Spinal cord (tissue), 9 donors: ENCODE measurements at regions not wholly inside any gene's neighbourhood (a gene's known extent, or its start where the extent isn't known, plus 50 kb on each side); places are given as distances from the start of the nearest gene placed in this dataset.
A peak's percentile ranks its signal among the peaks of the same experiment; 100 is the strongest.

ENCODE experiments used
- DNase-seq, 6 donors: peaks; one replicate each; pipeline versions ENCODE4 v3.0.0 to v3.0.0-alpha.2; 2013 to 2015; ENCODE audit warnings: low spot score in 6 of 6, low read depth in 4 of 6
- H3K27ac ChIP-seq: one replicate; pipeline ENCODE4 v1.5.1; 2013; ENCODE audit warnings: low read depth, low read length, control low read depth
- H3K27me3 ChIP-seq: one replicate; pipeline ENCODE4 v1.6.1; 2013; ENCODE audit warnings: low read length; ENCODE audit not compliant: control insufficient read depth, insufficient read depth
- H3K36me3 ChIP-seq: one replicate; pipeline ENCODE4 v1.6.1; 2013; ENCODE audit warnings: low read length; ENCODE audit not compliant: control insufficient read depth, insufficient read depth
- H3K4me1 ChIP-seq: one replicate; pipeline ENCODE4 v1.6.1; 2013; ENCODE audit warnings: low read length; ENCODE audit not compliant: control insufficient read depth, insufficient read depth
- H3K4me3 ChIP-seq: one replicate; pipeline ENCODE4 v1.5.1; 2013; ENCODE audit warnings: low read depth, low read length, control low read depth
- H3K9me3 ChIP-seq: one replicate; pipeline ENCODE4 v1.6.1; 2013; ENCODE audit warnings: low read length; ENCODE audit not compliant: control insufficient read depth, insufficient read depth
- WGBS: methylation state at CpG from one replicate; pipeline ENCODE4 v1.1.5; 2013; ENCODE audit warnings: missing lambda C conversion rate; ENCODE audit not compliant: insufficient coverage; 5-methylcytosine and 5-hydroxymethylcytosine counted together
- donor health status: healthy.

DNA sequence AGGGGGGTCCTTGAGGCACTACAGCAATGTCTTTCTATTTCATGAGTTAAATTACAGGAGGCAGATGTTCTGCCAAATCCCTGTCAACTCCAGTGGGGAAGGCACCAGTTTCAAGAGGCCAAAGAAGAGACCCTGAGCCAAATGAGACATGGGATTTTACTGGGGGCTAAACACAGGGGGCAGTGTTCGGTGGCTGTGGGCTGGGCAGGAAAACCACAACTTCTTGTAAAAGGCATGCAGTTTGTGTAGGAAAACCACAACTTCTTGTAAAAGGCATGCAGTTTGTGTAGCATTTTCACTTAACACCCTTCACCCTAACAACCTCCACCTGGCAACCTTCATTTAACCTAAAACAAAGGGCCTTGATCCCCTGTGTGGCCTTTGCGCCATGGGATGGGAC, 61.0 kb downstream of the POLR2M start:
- no peak for DNase-seq
- Histone ChIP-seq H3K4me1 (no peaks in the 10 kb centered on the region), H3K9me3 (no peaks in the 10 kb centered on the region), H3K27me3 (no peaks in the 10 kb centered on the region), H3K36me3 (no peaks in the 10 kb centered on the region), H3K4me3 (no peak overlapping the region), H3K27ac (no peak overlapping the region)
- WGBS, result 100% methylated on average over 1 of the region's 2 CpGs

DNA sequence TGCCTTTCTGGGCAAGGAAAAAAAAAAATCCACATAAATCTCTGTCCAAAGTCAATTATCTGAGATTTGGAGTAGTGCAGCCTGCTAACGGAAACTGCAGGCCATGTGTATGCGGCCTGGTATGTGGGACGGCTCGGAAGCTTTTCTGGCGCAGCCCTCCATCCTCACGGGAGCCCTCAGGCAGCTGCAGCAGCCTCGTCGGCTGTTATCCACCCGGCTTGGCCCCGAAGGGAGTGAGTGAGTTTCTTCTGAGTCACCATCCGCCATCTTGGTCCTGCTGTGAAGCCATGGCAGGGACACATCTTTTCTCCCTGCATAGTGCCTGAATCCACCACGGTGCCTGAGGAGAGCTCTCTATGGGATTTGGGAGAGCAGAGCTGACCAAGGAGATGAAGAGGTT, 62.8 kb downstream of the POLR2M start:
- no peaks in the 10 kb centered on the region for H3K9me3 ChIP-seq
- no peak overlapping the region for H3K4me3 ChIP-seq
- H3K4me1 ChIP-seq, result no peaks in the 10 kb centered on the region
- no peak for DNase-seq
- H3K27me3 ChIP-seq, result no peaks in the 10 kb centered on the region
- WGBS, result 74% methylated on average over 11 of the region's 12 CpGs
- no peaks in the 10 kb centered on the region for H3K36me3 ChIP-seq
- H3K27ac ChIP-seq, result no peak overlapping the region

DNA sequence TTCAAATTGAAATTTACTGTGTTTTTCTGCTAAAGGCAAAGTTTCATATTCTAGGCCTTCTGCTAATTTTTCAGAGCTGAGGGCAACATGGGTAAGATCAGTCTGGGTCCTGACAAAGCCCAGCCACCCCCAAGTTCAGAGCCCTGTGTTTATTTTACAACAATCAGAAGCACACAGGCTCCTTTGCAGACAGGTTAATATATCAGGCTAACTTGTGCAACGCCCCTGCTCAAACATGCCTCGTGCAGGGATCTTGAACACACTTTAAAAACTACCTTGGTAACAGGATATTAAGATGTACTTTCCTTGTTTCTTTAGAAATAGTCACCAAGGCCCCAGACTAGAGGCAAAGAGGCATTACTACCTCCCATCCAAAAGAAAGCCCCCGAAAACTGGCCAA, 64.0 kb downstream of the POLR2M start:
- 64% methylated on average over 2 of the region's 3 CpGs for WGBS
- no peak for DNase-seq
- no peak overlapping the region for H3K4me3 ChIP-seq
- H3K4me1 ChIP-seq, result no peaks in the 10 kb centered on the region
- no peaks in the 10 kb centered on the region for H3K36me3 ChIP-seq
- no peaks in the 10 kb centered on the region for H3K9me3 ChIP-seq
- no peak overlapping the region for H3K27ac ChIP-seq
- H3K27me3 ChIP-seq, result no peaks in the 10 kb centered on the region

DNA sequence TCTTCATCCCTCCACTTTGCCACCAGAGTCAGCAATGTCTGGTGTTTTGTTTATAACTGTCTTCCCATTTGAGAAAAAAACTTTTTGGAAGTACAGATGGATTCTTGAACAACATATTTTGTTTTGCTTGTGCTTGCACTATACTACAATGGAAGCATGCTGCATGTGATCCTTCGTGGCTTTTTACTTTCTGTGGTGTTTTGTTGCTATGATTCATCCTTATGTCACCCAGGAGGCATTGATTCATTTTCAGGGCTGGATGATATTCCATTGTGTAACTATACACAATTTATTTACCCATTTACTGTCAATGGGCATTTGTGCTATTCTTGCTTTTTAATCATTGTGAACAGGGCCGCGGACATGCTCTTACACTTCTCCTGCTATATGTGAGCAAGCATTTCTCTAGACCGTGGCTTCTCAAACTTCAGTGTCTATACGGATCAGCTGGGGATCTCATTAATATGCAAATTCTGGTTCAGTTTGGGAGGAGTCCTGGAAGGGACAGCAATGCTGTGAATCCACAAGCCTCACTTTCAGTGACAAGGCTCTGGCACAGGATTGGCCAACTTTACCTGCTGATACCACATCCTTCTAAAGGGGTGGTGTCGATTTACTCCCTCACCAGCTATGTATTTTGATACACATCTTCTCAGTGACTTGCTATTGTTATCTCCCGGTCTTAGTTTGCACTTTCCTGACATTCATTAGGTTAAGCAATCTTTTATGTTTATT, 65.9 kb downstream of the POLR2M start:
- WGBS, result 83% methylated on average over 1 of the region's 7 CpGs
- H3K27me3 ChIP-seq, result no peaks in the 10 kb centered on the region
- no peaks in the 10 kb centered on the region for H3K36me3 ChIP-seq
- H3K4me3 ChIP-seq, result no peak overlapping the region
- DNase-seq, result no peak
- no peaks in the 10 kb centered on the region for H3K9me3 ChIP-seq
- H3K27ac ChIP-seq, result no peak overlapping the region
- H3K4me1 ChIP-seq, result no peaks in the 10 kb centered on the region

DNA sequence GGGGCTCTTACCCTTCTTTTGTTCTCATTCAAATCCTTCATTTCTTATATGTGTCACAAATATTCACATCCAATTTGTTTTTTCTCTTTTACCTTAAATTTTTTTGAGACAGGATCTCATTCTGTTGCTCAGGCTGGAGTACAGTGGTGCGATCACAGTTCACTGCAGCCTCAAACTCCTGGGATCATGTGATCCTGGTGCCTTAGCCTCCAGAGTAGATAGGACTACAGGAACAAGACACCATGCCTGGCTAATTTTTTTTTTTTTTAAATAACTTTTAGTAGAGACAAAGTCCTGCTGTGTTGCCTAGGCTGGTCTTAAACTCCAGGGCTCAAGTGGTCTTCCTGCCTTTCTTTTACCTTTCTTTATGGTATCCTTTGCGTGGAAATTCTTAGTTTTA, 66.5 kb downstream of the POLR2M start:
- WGBS, result 100% methylated on average over 1 of the region's 2 CpGs

DNA sequence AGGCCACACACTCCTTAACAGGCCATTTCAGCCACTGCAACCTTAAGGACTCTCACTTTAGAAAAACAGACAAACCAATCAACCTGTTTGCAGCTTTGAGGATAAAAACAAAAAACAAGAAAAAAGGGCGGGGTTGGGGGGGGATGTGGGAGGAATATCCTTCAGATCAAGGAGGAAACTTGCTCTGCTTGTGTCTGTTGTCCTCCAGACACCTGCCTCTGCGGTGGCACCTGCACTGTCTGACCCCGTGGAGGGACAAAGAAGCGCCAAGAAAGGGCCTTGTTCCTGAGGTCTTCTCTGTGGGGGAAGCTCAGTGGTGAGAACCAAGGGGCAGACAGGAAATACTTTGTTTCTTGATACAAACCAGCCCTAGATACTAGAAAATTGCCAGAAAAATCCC, 70.5 kb downstream of the POLR2M start:
- no peaks in the 10 kb centered on the region for H3K4me1 ChIP-seq
- no peaks in the 10 kb centered on the region for H3K9me3 ChIP-seq
- H3K27ac ChIP-seq, result no peak overlapping the region
- H3K27me3 ChIP-seq, result no peaks in the 10 kb centered on the region
- H3K4me3 ChIP-seq, result no peak overlapping the region
- no peaks in the 10 kb centered on the region for H3K36me3 ChIP-seq
- DNase-seq, result no peak
- WGBS, result 93% methylated on average over 3 of the region's 4 CpGs

More for the DNA sequence above, 66.5 kb downstream of the POLR2M start:
- Histone ChIP-seq H3K27me3 (no peaks in the 10 kb centered on the region), H3K9me3 (no peaks in the 10 kb centered on the region), H3K27ac (no peak overlapping the region), H3K4me3 (no peak overlapping the region), H3K4me1 (no peaks in the 10 kb centered on the region), H3K36me3 (no peaks in the 10 kb centered on the region)
- no peak for DNase-seq

DNA sequence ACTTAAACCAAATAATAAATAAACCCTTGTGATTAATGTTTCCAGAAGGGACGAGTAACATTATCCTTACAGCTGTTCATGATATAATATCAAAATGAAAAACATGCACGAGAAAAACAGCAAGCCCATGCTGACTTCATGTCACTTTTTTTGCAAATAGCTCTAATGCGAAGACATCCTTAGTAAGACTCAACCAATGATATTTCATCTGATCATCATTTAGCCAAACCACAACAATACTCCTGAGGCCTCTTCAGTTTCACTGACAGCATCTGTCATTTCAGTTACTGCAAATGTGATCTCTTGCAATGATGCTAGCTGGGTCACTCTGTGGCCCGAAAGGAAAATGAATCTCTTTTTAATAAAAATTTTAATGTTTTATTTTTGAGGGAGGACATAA, 74.0 kb downstream of the POLR2M start:
- H3K4me1 ChIP-seq, result no peaks in the 10 kb centered on the region
- H3K27me3 ChIP-seq, result no peaks in the 10 kb centered on the region
- H3K36me3 ChIP-seq, result no peaks in the 10 kb centered on the region
- DNase-seq, result peak in 1 of 6 donors; percentile 62
- H3K9me3 ChIP-seq, result no peaks in the 10 kb centered on the region
- 82% methylated on average over 1 of the region's 4 CpGs for WGBS
- no peak overlapping the region for H3K4me3 ChIP-seq
- no peak overlapping the region for H3K27ac ChIP-seq

DNA sequence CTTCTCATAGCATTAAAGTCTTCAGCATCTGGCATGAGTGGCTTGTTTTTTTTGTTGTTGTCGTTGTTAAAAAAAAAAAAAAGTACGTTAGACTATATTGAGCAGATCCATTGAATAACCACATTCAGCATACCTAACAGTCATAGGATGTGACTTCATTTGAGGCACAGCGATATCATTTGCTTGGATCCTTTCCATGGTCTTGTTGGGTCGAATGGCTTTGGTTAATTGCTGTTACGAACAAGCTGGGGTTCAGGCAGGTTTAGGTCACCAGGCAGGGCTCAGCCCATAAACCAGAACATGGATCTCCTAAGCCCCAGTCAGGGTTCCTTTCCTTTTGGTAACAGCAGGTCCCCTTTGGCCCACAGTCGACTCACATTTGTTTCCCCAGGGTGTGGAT, 76.2 kb downstream of the POLR2M start:
- DNase-seq, result no peak
- H3K9me3 ChIP-seq, result no peaks in the 10 kb centered on the region
- 86% methylated on average over 1 of the region's 6 CpGs for WGBS

DNA sequence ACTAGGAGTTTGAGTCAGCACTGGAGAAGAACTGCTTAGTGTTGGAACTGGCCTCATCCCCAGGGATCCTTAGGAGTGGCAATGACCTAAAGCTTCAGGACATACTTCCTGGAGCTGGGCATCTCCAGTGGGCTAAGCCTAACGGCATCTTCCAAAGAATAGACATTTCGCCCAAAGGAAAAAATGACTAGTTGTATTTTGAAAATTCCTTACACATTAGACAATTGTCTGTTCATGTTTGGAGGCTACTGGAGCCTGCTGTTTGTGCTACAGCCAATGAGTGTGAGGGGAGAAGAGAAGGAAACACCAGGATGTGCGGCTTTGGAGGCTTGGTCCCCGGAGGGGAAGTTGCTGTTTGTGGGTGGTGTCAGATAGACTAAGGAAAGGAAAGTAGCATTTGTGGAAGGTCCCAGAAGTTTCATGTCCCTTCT, 77.6 kb downstream of the POLR2M start:
- H3K27me3 ChIP-seq, result no peaks in the 10 kb centered on the region
- 56% methylated on average over 2 of the region's 4 CpGs for WGBS
- H3K36me3 ChIP-seq, result no peaks in the 10 kb centered on the region
- H3K4me3 ChIP-seq, result no peak overlapping the region
- H3K4me1 ChIP-seq, result no peaks in the 10 kb centered on the region
- H3K9me3 ChIP-seq, result no peaks in the 10 kb centered on the region
- DNase-seq, result no peak
- H3K27ac ChIP-seq, result no peak overlapping the region

More for the DNA sequence above, 76.2 kb downstream of the POLR2M start:
- H3K27ac ChIP-seq, result no peak overlapping the region
- no peak overlapping the region for H3K4me3 ChIP-seq
- H3K4me1 ChIP-seq, result no peaks in the 10 kb centered on the region
- no peaks in the 10 kb centered on the region for H3K27me3 ChIP-seq
- no peaks in the 10 kb centered on the region for H3K36me3 ChIP-seq

DNA sequence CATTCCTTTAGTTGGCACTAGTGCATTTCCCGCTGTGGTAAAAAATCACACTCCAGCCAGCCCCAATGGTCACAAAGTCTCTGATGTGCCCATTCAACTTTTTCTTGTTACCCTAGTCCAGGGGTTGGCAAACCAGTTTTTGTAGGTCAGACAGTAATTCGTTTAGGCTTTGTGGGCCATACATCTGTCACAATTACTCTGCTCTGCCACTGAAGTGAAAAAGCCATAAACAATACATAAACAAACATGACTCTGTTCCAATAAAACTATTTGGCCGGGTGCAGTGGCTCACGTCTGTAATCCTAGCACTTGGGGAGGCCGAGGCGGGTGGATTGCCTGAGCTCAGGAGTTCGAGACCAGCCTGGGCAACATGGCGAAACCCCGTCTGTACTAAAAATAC, 78.5 kb downstream of the POLR2M start:
- Histone ChIP-seq H3K27me3 (no peaks in the 10 kb centered on the region), H3K27ac (no peak overlapping the region), H3K4me3 (no peak overlapping the region), H3K4me1 (no peaks in the 10 kb centered on the region), H3K9me3 (no peaks in the 10 kb centered on the region), H3K36me3 (no peaks in the 10 kb centered on the region)
- no peak for DNase-seq
- 64% methylated on average over 2 of the region's 9 CpGs for WGBS
